ENCODE measurements at regions not wholly inside any gene's neighbourhood (a gene's known extent, or its start where the extent isn't known, plus 50 kb on each side); places are given as distances from the start of the nearest gene placed in this dataset.

GRCh38 chr15:31216215-31216911 is 110.3 kb upstream of the KLF13 start:
- POLR2A ChIA-PET (ENCODE audit: partially characterized antibody): interaction anchor here (0.6 to 1.1 kb wide), 2 partner anchors 10 to 1326 kb away, joined by 4 read pairs; no protein-coding TSS in a partner anchor
- Histone ChIP-seq H3K4me1 (replicated peaks in 1 of 4; ENCODE audit: control insufficient read depth in 3 of 4, insufficient read depth in 4 of 4, low read length in 3 of 4) (peaks cover 0 to 11% (median 4%) of the 10 kb centered on the region in 4 experiments; a peak in 5 of 7 replicates), H3K4me2 (ENCODE audit: insufficient read depth in 1 of 2, low read depth in 2 of 2, low read length in 2 of 2) (peak overlapping the region; percentile 79 to 85), H2AFZ (ENCODE audit: low read length) (peak overlapping the region; percentile 94), H4K8ac (ENCODE audit: extremely low read depth, insufficient read depth, low read length) (peak overlapping the region; percentile 45), H3K23me2 (ENCODE audit: low read depth, low read length) (peaks cover 8% of the 10 kb centered on the region), H2AK5ac (ENCODE audit: low read depth, low read length) (no peak overlapping the region), H4K20me1 (replicated peaks in 1 of 2; ENCODE audit: control insufficient read depth in 1 of 2, insufficient read depth in 2 of 2, low read length in 2 of 2) (no peaks in the 10 kb centered on the region), H3K56ac (replicated peaks; ENCODE audit: insufficient read length, low read depth, low read length) (peak overlapping the region; percentile 60), H3K79me2 (ENCODE audit: control insufficient read depth in 1 of 2, insufficient read depth in 2 of 2, low read length in 2 of 2) (no peaks in the 10 kb centered on the region), H3K4ac (replicated peaks; ENCODE audit: insufficient read length, low read depth, low read length) (peak overlapping the region; percentile 63), H3K23ac (ENCODE audit: insufficient read length) (no peak overlapping the region), H3K18ac (ENCODE audit: extremely low read depth, low read length) (peak overlapping the region; percentile 55; the same call in 1 of the 2 replicates), H3K9me3 (ENCODE audit: insufficient read depth in 2 of 2, low read depth in 1 of 2, low read length in 1 of 2) (peaks cover 0 to 2% of the 10 kb centered on the region in 2 experiments; a peak in 1 of 4 replicates), H2BK120ac (replicated peaks; ENCODE audit: low read depth, low read length) (no peak overlapping the region), H4K91ac (replicated peaks; ENCODE audit: insufficient read length, low read length) (peak overlapping the region; percentile 76), H3K79me1 (ENCODE audit: low read depth, low read length) (no peaks in the 10 kb centered on the region), H2BK12ac (ENCODE audit: low read depth, low read length) (no peak overlapping the region; the same call in 1 of the 2 replicates), H3K14ac (ENCODE audit: insufficient read length) (no peak overlapping the region), H4K5ac (ENCODE audit: insufficient read length, low read depth, low read length) (peak overlapping the region; percentile 18), H3K36me3 (ENCODE audit: control insufficient read depth in 2 of 4, insufficient read depth in 4 of 4, low read length in 3 of 4) (no peaks in the 10 kb centered on the region), H3K9ac (replicated peaks in 1 of 4; ENCODE audit: extremely low read depth in 1 of 4, low read depth in 3 of 4, low read length in 3 of 4) (0 out of 7 replicates have a peak overlapping the region, but pooled peaks of 1 of the 4 experiments have one; percentile 6), H3K27ac (ENCODE audit: low read depth, low read length) (no peak overlapping the region; the same call in 1 of the 2 replicates), H2BK15ac (ENCODE audit: low read length) (no peak overlapping the region), H2BK5ac (ENCODE audit: low read depth, low read length) (peak overlapping the region; percentile 54; the same call in 1 of the 2 replicates), H3K4me3 (ENCODE audit: extremely low read depth in 1 of 4, insufficient read depth in 2 of 4, low read depth in 3 of 4, low read length in 4 of 4) (peak overlapping the region; percentile 45 to 69 (median 57)), H3K27me3 (replicated peaks in 1 of 4; ENCODE audit: control insufficient read depth in 3 of 4, extremely low read depth in 1 of 4, insufficient read depth in 3 of 4, low read length in 3 of 4) (no peaks in the 10 kb centered on the region; a peak in 2 of 7 replicates), H2BK20ac (ENCODE audit: low read length) (no peak overlapping the region)
- 6% methylated on average over 19 of the region's 30 CpGs; no CpG with 5 or more reads in 1 of the 2 experiments for WGBS, 2 experiments (ENCODE audit: extremely low coverage in 1 of 2, insufficient coverage in 1 of 2, insufficient read length in 1 of 2, insufficient replicate concordance in 2 of 2, low coverage in 1 of 2, low lambda C conversion rate in 2 of 2, missing lambda C conversion rate in 1 of 2)
- peak; percentile 43 to 67 for DNase-seq (ENCODE audit: low read depth in 1 of 2, low spot score in 2 of 2)
- no peak for FAIRE-seq
- CTCF ChIA-PET (ENCODE audit: partially characterized antibody): interaction anchor here (0.6 to 1.2 kb wide), 3 partner anchors 16 to 216 kb away, joined by 3 read pairs; no protein-coding TSS in a partner anchor
- no peak for TF ChIP-seq KDM5A (IDR thresholded peaks at IDR 0.05; ENCODE audit: low read length)
- TF ChIP-seq CBX8 (IDR thresholded peaks at IDR 0.05; ENCODE audit: borderline replicate concordance, low read depth, low read length): no peak
- 0 out of 2 replicates have a peak, but pooled peaks have one; percentile 19 for TF ChIP-seq SUZ12 (IDR thresholded peaks at IDR 0.05; ENCODE audit: low read length)
- TF ChIP-seq CTCF (IDR thresholded peaks at IDR 0.05; ENCODE audit: control extremely low read depth in 1 of 3, insufficient read depth in 1 of 3, low read depth in 1 of 3, low read length in 3 of 3): no peak
- peak; percentile 57 for TF ChIP-seq KDM4A (IDR thresholded peaks at IDR 0.05; ENCODE audit: low read depth, low read length, severe bottlenecking)
- no peak for TF ChIP-seq SIRT6 (IDR thresholded peaks at IDR 0.05; ENCODE audit: low read length)
- TF ChIP-seq SP2 (IDR thresholded peaks at IDR 0.05; ENCODE audit: low read length): no peak
- 0 out of 2 replicates have a peak, but pooled peaks have one; percentile 21 for TF ChIP-seq TAF1 (IDR thresholded peaks at IDR 0.05; ENCODE audit: low read depth, low read length)
- TF ChIP-seq PHF8 (conservative IDR thresholded peaks at IDR 0.05; ENCODE audit: low read depth, low read length): no peak
